GM12878 (cell line): ENCODE measurements at regions not wholly inside any gene's neighbourhood (a gene's known extent, or its start where the extent isn't known, plus 50 kb on each side); places are given as distances from the start of the nearest gene placed in this dataset.

Source experiments
- ATAC-seq: fragments of 200-7000 bp; cut with Tn5 transposase; 3 replicates; pipeline ENCODE4 v1.9.1; 2020; ENCODE audit warnings: mild to moderate bottlenecking, moderate library complexity
- BruUV-seq: library from RNA; stranded (reverse); fragments of 400-500 nt; replicated peaks from 2 replicates; lab custom pipeline; 2021; lab: Mats Ljungman, UMichigan
- CTCF ChIA-PET: fragments of 300-600 bp; sonication (Branson Sonifier 250); formaldehyde crosslinking; extraction: SDS; loops from one replicate; lab custom pipeline; 2021; ENCODE audit warnings: inconsistent platforms; lab: Yijun Ruan, JAX
- POLR2A ChIA-PET: fragments of 350-600 bp; formaldehyde crosslinking; extraction: SDS; loops from one replicate; lab custom pipeline; 2021; ENCODE audit warnings: inconsistent platforms; lab: Charles Lee
- RAD21 ChIA-PET: fragments of 300-600 bp; sonication (Branson Sonifier 250); formaldehyde crosslinking; loops from one replicate; lab custom pipeline; 2023; ENCODE audit warnings: antibody characterized with exemption; ENCODE audit not compliant: unreplicated experiment; lab: Charles Lee
- SMC1A ChIA-PET: fragments of 300-600 bp; sonication (Branson Sonifier 250); formaldehyde crosslinking; loops from one replicate; lab custom pipeline; 2023; ENCODE audit not compliant: unreplicated experiment, uncharacterized antibody; lab: Charles Lee
- DNase-seq: peaks from one replicate; pipeline ENCODE4 v3.0.0-alpha.2; 2011; ENCODE audit warnings: low read depth, low spot score
- FAIRE-seq: peaks from 3 replicates; lab custom pipeline; 2011; peaks lifted over from hg19 to GRCh38; lab: Jason Lieb, UNC
- H2AFZ ChIP-seq: 2 replicates; pipeline ENCODE4 v1.6.0; 2011; ENCODE audit warnings: low read depth, low read length, control low read depth; ENCODE audit not compliant: control insufficient read depth
- H3K27ac ChIP-seq: 2 replicates; pipeline ENCODE4 v1.5.1; 2011; ENCODE audit warnings: control low read depth; ENCODE audit not compliant: control insufficient read depth, insufficient read depth
- H3K27me3 ChIP-seq, 2 experiments: replicated peaks in 1 of 2; 2 replicates each; pipeline versions ENCODE4 v1.6.0 to v1.6.1; 2011; ENCODE audit warnings: low read length in 1 of 2; ENCODE audit not compliant: control insufficient read depth in 2 of 2, insufficient read depth in 2 of 2
- H3K36me3 ChIP-seq, 2 experiments: 2 replicates each; pipeline ENCODE4 v1.5.1; 2011; ENCODE audit warnings: low read length in 1 of 2; ENCODE audit not compliant: control insufficient read depth in 2 of 2, insufficient read depth in 2 of 2
- H3K4me1 ChIP-seq: 2 replicates; pipeline ENCODE4 v1.6.1; 2011; ENCODE audit warnings: mild to moderate bottlenecking, low read length, moderate library complexity, mixed read lengths; ENCODE audit not compliant: control insufficient read depth, insufficient read depth
- H3K4me2 ChIP-seq: 2 replicates; pipeline ENCODE4 v1.6.0; 2011; ENCODE audit warnings: control low read depth; ENCODE audit not compliant: control insufficient read depth, insufficient read depth
- H3K4me3 ChIP-seq: fragments of 200-600 bp; sonication (generic); 2 replicates; pipeline ENCODE4 v1.5.1; 2016
- H3K79me2 ChIP-seq: 2 replicates; pipeline ENCODE4 v1.6.0; 2011; ENCODE audit warnings: low read length; ENCODE audit not compliant: control insufficient read depth, insufficient read depth
- H3K9ac ChIP-seq: 2 replicates; pipeline ENCODE4 v1.8.0; 2011; ENCODE audit warnings: low read length, control low read depth, mixed read lengths; ENCODE audit not compliant: control insufficient read depth, insufficient read depth
- H3K9me3 ChIP-seq: replicated peaks from 3 replicates; pipeline ENCODE4 v1.5.1; 2011; ENCODE audit warnings: mild to moderate bottlenecking, low read length; ENCODE audit not compliant: control insufficient read depth, insufficient read depth
- H4K20me1 ChIP-seq: 2 replicates; pipeline ENCODE4 v1.6.0; 2011; ENCODE audit not compliant: control insufficient read depth, insufficient read depth
- CEBPB ChIP-seq, 2 experiments: fragments of 150-350 bp in 1 of 2; IDR thresholded peaks; 2 replicates each; pipeline ENCODE4 v1.6.1; 2012 to 2014; ENCODE audit warnings: low read depth in 2 of 2, low read length in 2 of 2, borderline replicate concordance in 1 of 2, inconsistent platforms in 1 of 2
- CEBPZ ChIP-seq: fragments of 150-350 bp; IDR thresholded peaks from 2 replicates; pipeline ENCODE4 v1.6.1; 2016; ENCODE audit warnings: low read depth, low read length
- EGR1 ChIP-seq, 2 experiments: IDR thresholded peaks; 1 replicate in 1 of 2; 2 replicates in 1 of 2; pipeline ENCODE4 v1.6.1; 2011 to 2012; ENCODE audit warnings: low read depth in 2 of 2, low read length in 2 of 2, borderline replicate concordance in 1 of 2, mild to moderate bottlenecking in 1 of 2, moderate library complexity in 1 of 2
- EZH2 ChIP-seq: IDR thresholded peaks from 2 replicates; pipeline ENCODE4 v1.6.1; 2012; ENCODE audit warnings: low read depth, mild to moderate bottlenecking, control low read depth, inconsistent platforms, low read length, borderline replicate concordance; ENCODE audit not compliant: control insufficient read depth
- FOXK2 ChIP-seq: fragments of 450-650 bp; IDR thresholded peaks from 2 replicates; pipeline ENCODE4 v1.6.1; 2017; ENCODE audit warnings: mild to moderate bottlenecking, moderate library complexity
- MXI1 ChIP-seq: fragments of 150-350 bp; IDR thresholded peaks from 2 replicates; pipeline ENCODE4 v1.6.1; 2011; ENCODE audit warnings: low read depth, mild to moderate bottlenecking, inconsistent platforms, low read length, improper control_type of control experiment
- RB1 ChIP-seq: fragments of 450-650 bp; formaldehyde crosslinking; IDR thresholded peaks from 2 replicates; pipeline ENCODE4 v1.6.1; 2017; ENCODE audit warnings: mild to moderate bottlenecking, borderline replicate concordance
- TCF7 ChIP-seq: IDR thresholded peaks from 2 replicates; pipeline ENCODE4 v1.6.1; 2014; ENCODE audit warnings: antibody characterized with exemption, borderline replicate concordance
- WRNIP1 ChIP-seq: IDR thresholded peaks from 2 replicates; pipeline ENCODE4 v1.6.1; 2011; ENCODE audit warnings: low read depth, low read length, improper control_type of control experiment, borderline replicate concordance
- ZBED1 ChIP-seq: IDR thresholded peaks from 2 replicates; pipeline ENCODE4 v1.6.1; 2016; ENCODE audit warnings: borderline replicate concordance
- ZBTB11 ChIP-seq: fragments of 450-650 bp; formaldehyde crosslinking; IDR thresholded peaks from 2 replicates; pipeline ENCODE4 v1.5.0; 2022; ENCODE audit warnings: mild to moderate bottlenecking, missing genetic modification characterization
- ZBTB33 ChIP-seq: fragments of 450-650 bp; IDR thresholded peaks from 2 replicates; pipeline ENCODE4 v1.6.1; 2017; ENCODE audit warnings: mild to moderate bottlenecking
- WGBS: methylation state at CpG from one replicate; pipeline ENCODE4 v1.1.6; 2016; ENCODE audit warnings: low lambda C conversion rate; ENCODE audit not compliant: insufficient replicate concordance, insufficient coverage; ENCODE audit errors: missing lambda C conversion rate; 5-methylcytosine and 5-hydroxymethylcytosine counted together
- in situ Hi-C: fragments of 300-500 bp; cut with MboI; formaldehyde crosslinking; loops from 9 replicates; pipeline ENCODE4 v1.14.3; 2018; ENCODE audit warnings: mixed read lengths
- intact Hi-C: fragments of 100-400 bp; cut with micrococcal nuclease; formaldehyde crosslinking; loops from one replicate; pipeline ENCODE4 v1.14.2; 2022; ENCODE audit not compliant: unreplicated experiment

- Histone ChIP-seq H3K9me3 (no peaks in the 10 kb centered on the region), H3K4me2 (no peak overlapping the region), H3K4me1 (no peaks in the 10 kb centered on the region), H3K4me3 (no peak overlapping the region), H2AFZ (no peak overlapping the region), H3K9ac (no peak overlapping the region), H3K36me3 (no peaks in the 10 kb centered on the region), H3K79me2 (no peaks in the 10 kb centered on the region), H3K27ac (no peak overlapping the region), H4K20me1 (no peaks in the 10 kb centered on the region), H3K27me3 (no peaks in the 10 kb centered on the region)
- ATAC-seq (no peak), DNase-seq (no peak), FAIRE-seq (no peak)
- POLR2A ChIA-PET: no interaction called here
- 13% methylated on average over 1 of the region's 1 CpG for WGBS
- intact Hi-C loops: no loop called here
- BruUV-seq: no TSS peak
- RAD21 ChIA-PET: interaction anchor here (0.6 kb wide), 1 partner anchor 31 kb away, joined by 4 read pairs; no protein-coding TSS in a partner anchor
- CTCF ChIA-PET: interaction anchor here (0.6 kb wide), 1 partner anchor 50 kb away, joined by 3 read pairs; no protein-coding TSS in a partner anchor
- SMC1A ChIA-PET: interaction anchor here (0.6 to 0.8 kb wide), 2 partner anchors 30 to 122 kb away, joined by 3 read pairs; no protein-coding TSS in a partner anchor
- in situ Hi-C loops: no loop called here
- no peak for TF ChIP-seq WRNIP1
- TF ChIP-seq TCF7: no peak
- no peak for TF ChIP-seq ZBTB33
- TF ChIP-seq CEBPB (IDR thresholded peaks at IDR 0.05; ENCODE audit: borderline replicate concordance in 1 of 2, low read depth in 2 of 2, low read length in 2 of 2): no peak
- no peak for TF ChIP-seq FOXK2
- TF ChIP-seq MXI1: no peak
- TF ChIP-seq CEBPZ: no peak
- no peak for TF ChIP-seq EGR1 (IDR thresholded peaks at IDR 0.05; ENCODE audit: borderline replicate concordance in 1 of 2, low read depth in 2 of 2, low read length in 2 of 2)
- no peak for TF ChIP-seq ZBTB11
- no peak for TF ChIP-seq ZBED1
- TF ChIP-seq RB1: no peak
- no peak for TF ChIP-seq EZH2
Observed at GRCh38 chr2:172294983-172295382, 132.4 kb upstream of the ITGA6 start.
